Type B pancreatic cell (in vitro differentiated cells): ENCODE measurements at regions not wholly inside any gene's neighbourhood (a gene's known extent, or its start where the extent isn't known, plus 50 kb on each side); places are given as distances from the start of the nearest gene placed in this dataset.

Experiments
- DNase-seq: peaks from one replicate; pipeline ENCODE4 v3.0.0; 2021; ENCODE audit warnings: mixed read lengths; ENCODE audit not compliant: unreplicated experiment; ENCODE audit errors: extremely low spot score
- H3K27ac Mint-ChIP-seq: 2 replicates; pipeline ENCODE4 v1.8.0; 2021; ENCODE audit warnings: mild to moderate bottlenecking, mixed read lengths
- H3K27me3 Mint-ChIP-seq: 2 replicates; pipeline ENCODE4 v1.8.0; 2021; ENCODE audit warnings: mixed read lengths
- H3K36me3 Mint-ChIP-seq: 2 replicates; pipeline ENCODE4 v1.8.0; 2021; ENCODE audit warnings: mixed read lengths
- H3K4me1 Mint-ChIP-seq: one replicate; pipeline ENCODE4 v1.8.0; 2021; ENCODE audit warnings: mixed read lengths; ENCODE audit not compliant: unreplicated experiment
- H3K4me3 Mint-ChIP-seq: 2 replicates; pipeline ENCODE4 v1.8.0; 2021; ENCODE audit warnings: mild to moderate bottlenecking, mixed read lengths
- H3K9me3 Mint-ChIP-seq: 2 replicates; pipeline ENCODE4 v1.8.0; 2021; ENCODE audit warnings: mixed read lengths
- CTCF ChIP-seq: fragments of 200-600 bp; sonication (generic); conservative IDR thresholded peaks from 2 replicates; pipeline ENCODE4 v1.5.0; 2021; ENCODE audit warnings: antibody characterized with exemption, mild to moderate bottlenecking

- Mint-ChIP-seq H3K36me3 (no peaks in the 10 kb centered on the region), H3K9me3 (peaks cover 10% of the 10 kb centered on the region), H3K4me3 (no peak overlapping the region), H3K27ac (no peak overlapping the region), H3K4me1 (peaks cover 13% of the 10 kb centered on the region), H3K27me3 (peaks cover 2% of the 10 kb centered on the region)
- DNase-seq: no peak
- no peak for TF ChIP-seq CTCF
These were observed 110.8 kb upstream of the GLI2 start for GRCh38 chr2:120624738-120625446.

- peaks cover 10% of the 10 kb centered on the region for H3K9me3 Mint-ChIP-seq
- no peaks in the 10 kb centered on the region for H3K36me3 Mint-ChIP-seq
- no peak for DNase-seq
- no peak for TF ChIP-seq CTCF
- no peak overlapping the region for H3K27ac Mint-ChIP-seq
- peaks cover 2% of the 10 kb centered on the region for H3K27me3 Mint-ChIP-seq
- peaks cover 13% of the 10 kb centered on the region for H3K4me1 Mint-ChIP-seq
- no peak overlapping the region for H3K4me3 Mint-ChIP-seq
These were observed 109.7 kb upstream of the GLI2 start for GRCh38 chr2:120625865-120626560.

- Mint-ChIP-seq H3K27me3 (peaks cover 2% of the 10 kb centered on the region), H3K9me3 (peaks cover 10% of the 10 kb centered on the region), H3K4me3 (no peak overlapping the region), H3K4me1 (peaks cover 14% of the 10 kb centered on the region), H3K27ac (no peak overlapping the region), H3K36me3 (no peaks in the 10 kb centered on the region)
- no peak for TF ChIP-seq CTCF
- no peak for DNase-seq
These were observed 109.1 kb upstream of the GLI2 start for GRCh38 chr2:120626566-120626965.

- no peak overlapping the region for H3K27ac Mint-ChIP-seq
- H3K36me3 Mint-ChIP-seq: no peaks in the 10 kb centered on the region
- peaks cover 29% of the 10 kb centered on the region for H3K4me1 Mint-ChIP-seq
- H3K27me3 Mint-ChIP-seq: peaks cover 2% of the 10 kb centered on the region
- H3K4me3 Mint-ChIP-seq: no peak overlapping the region
- no peak for DNase-seq
- H3K9me3 Mint-ChIP-seq: no peaks in the 10 kb centered on the region
- no peak for TF ChIP-seq CTCF
These were observed 107.4 kb upstream of the GLI2 start for GRCh38 chr2:120628248-120628647.

GRCh38 chr2:120629241-120629895 is 106.3 kb upstream of the GLI2 start:
- peaks cover 2% of the 10 kb centered on the region for H3K27me3 Mint-ChIP-seq
- no peaks in the 10 kb centered on the region for H3K36me3 Mint-ChIP-seq
- H3K4me3 Mint-ChIP-seq: no peak overlapping the region
- H3K4me1 Mint-ChIP-seq: peaks cover 29% of the 10 kb centered on the region
- TF ChIP-seq CTCF: no peak
- DNase-seq: no peak
- no peak overlapping the region for H3K27ac Mint-ChIP-seq
- H3K9me3 Mint-ChIP-seq: no peaks in the 10 kb centered on the region
